ENCODE measurements at regions not wholly inside any gene's neighbourhood (a gene's known extent, or its start where the extent isn't known, plus 50 kb on each side); places are given as distances from the start of the nearest gene placed in this dataset.
"Not testable (repeated sequence)": the region's sequence is repeated elsewhere in the genome, so short reads cannot be mapped to it uniquely, and the experiment has no call there.

DNA sequence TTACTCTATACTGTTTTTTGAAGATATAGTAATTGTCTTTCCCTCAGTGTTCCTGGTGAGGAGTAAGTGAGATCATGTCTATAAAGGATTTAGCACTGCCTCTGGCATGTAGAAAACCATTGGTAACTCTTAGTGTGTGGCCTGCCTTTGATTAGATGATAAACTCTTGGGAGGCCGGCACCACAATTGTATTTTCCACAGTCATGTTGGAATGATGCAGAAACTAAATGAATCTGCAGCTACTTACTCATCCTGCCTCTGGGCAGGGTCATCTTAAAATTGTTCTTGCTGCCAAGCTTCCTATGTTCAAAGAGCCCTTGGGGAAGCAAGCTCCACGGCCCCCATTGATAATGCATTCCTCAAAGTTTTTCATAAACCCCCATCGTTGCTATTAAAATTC lies 204.6 kb downstream of the ANKRD7 start:
- TF ChIP-seq, protein P1, sequence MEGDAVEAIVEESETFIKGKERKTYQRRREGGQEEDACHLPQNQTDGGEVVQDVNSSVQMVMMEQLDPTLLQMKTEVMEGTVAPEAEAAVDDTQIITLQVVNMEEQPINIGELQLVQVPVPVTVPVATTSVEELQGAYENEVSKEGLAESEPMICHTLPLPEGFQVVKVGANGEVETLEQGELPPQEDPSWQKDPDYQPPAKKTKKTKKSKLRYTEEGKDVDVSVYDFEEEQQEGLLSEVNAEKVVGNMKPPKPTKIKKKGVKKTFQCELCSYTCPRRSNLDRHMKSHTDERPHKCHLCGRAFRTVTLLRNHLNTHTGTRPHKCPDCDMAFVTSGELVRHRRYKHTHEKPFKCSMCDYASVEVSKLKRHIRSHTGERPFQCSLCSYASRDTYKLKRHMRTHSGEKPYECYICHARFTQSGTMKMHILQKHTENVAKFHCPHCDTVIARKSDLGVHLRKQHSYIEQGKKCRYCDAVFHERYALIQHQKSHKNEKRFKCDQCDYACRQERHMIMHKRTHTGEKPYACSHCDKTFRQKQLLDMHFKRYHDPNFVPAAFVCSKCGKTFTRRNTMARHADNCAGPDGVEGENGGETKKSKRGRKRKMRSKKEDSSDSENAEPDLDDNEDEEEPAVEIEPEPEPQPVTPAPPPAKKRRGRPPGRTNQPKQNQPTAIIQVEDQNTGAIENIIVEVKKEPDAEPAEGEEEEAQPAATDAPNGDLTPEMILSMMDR (IDR thresholded peaks at IDR 0.05; ENCODE audit: low read depth, low read length), result no peak
- ChIA-PET POLR2A (no interaction called here), CTCF (no interaction called here)
- Histone ChIP-seq H3K9me3 (ENCODE audit: control insufficient read depth, insufficient read depth, low read length) (no peaks in the 10 kb centered on the region), H3K4me3 (ENCODE audit: low read depth, low read length) (no peak overlapping the region), H3K27me3 (ENCODE audit: control insufficient read depth, insufficient read depth, low read length) (no peaks in the 10 kb centered on the region), H3K27ac (ENCODE audit: low read depth, low read length) (no peak overlapping the region)
- no peak for DNase-seq (ENCODE audit: low read depth, low spot score)

DNA sequence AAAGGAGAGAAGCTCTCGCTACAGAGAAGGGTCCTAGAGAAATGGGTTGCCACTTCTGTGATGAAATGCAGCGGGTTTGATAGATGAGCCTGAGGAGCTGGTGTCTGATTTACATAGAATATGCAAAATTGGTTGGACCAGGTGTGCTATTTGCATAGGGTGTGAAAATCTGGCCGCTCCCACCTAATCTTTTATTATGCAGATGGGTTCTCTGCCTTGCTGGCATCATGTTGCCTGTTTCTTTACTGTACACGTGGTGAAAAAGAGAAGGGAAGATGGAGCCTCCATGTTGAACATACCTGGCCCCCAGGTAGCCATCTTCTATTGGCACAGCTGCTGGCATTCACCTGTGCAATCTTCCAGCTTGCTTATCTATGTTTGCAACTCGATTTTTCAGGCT lies 212.2 kb downstream of the ANKRD7 start:
- H3K27me3 ChIP-seq (ENCODE audit: control insufficient read depth, insufficient read depth, low read length), result no peaks in the 10 kb centered on the region
- no peaks in the 10 kb centered on the region; the same call in 1 of the 2 replicates for H3K9me3 ChIP-seq (ENCODE audit: control insufficient read depth, insufficient read depth, low read length)
- ChIA-PET CTCF (no interaction called here), POLR2A (no interaction called here)
- H3K27ac ChIP-seq (ENCODE audit: low read depth, low read length), result no peak overlapping the region
- H3K4me3 ChIP-seq (ENCODE audit: low read depth, low read length), result no peak overlapping the region
- DNase-seq (ENCODE audit: low read depth, low spot score), result no peak
- TF ChIP-seq, protein P1 (IDR thresholded peaks at IDR 0.05; ENCODE audit: low read depth, low read length), result no peak

DNA sequence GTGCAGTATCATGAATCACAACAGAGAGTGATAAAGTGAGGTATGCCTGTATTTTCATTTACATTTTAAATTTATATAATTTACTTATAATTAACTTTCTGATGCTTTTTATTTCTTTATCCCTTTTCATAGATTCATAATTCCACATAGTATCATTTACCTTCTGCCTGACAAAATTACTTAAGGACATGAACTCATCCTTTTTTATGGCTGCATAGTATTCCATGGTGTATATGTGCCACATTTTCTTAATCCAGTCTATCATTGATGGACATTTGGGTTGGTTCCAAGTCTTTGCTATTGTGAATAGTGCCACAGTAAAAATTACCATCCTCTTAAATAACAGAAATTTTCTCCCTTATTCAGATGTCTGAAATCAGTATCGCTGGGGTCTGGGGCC lies 224.5 kb downstream of the ANKRD7 start:
- H3K4me3 ChIP-seq (ENCODE audit: low read depth, low read length); H3K27ac ChIP-seq (ENCODE audit: low read depth, low read length); CTCF ChIA-PET; H3K9me3 ChIP-seq (ENCODE audit: control insufficient read depth, insufficient read depth, low read length); POLR2A ChIA-PET; H3K27me3 ChIP-seq (ENCODE audit: control insufficient read depth, insufficient read depth, low read length); DNase-seq (ENCODE audit: low read depth, low spot score): not testable (repeated sequence)

DNA sequence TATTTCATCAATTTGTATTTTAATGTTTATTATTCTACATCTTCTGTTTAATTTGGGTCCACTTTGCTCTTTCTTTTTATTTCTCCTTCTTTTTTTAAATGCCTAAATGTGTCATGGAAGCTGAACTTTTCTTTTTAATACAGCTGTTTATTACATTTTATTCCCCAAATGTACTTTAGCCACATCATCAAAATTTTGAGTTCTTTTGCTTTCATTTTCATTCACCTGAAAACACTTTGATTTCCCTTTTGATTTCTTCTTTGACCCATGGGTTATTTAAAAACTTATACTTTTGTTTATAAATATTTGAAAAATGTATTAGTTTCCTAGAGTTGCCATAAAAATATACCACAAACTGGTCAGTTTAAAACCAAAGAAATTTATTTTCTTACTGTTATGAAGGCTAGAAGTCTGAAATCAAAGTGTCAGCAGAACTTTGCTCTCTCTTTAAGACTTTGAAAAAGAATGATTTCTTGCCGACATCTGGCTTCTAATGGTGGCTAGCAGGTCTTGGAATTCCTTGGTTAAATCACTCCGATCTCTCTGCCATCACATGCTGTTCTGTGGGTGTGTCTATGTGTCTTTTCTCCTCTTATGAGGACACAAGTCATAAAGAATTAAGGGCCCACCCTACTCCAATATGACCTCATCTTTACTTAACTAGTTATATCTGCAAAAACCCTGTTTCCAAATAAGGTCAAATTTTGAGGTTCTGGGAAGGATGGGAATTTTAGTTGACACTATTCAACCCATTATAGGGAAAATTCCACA lies 225.5 kb downstream of the ANKRD7 start:
- TF ChIP-seq, protein P1 (IDR thresholded peaks at IDR 0.05; ENCODE audit: low read depth, low read length), result no peak
- DNase-seq (ENCODE audit: low read depth, low spot score), result no peak
- Histone ChIP-seq H3K4me3 (ENCODE audit: low read depth, low read length) (no peak overlapping the region), H3K27ac (ENCODE audit: low read depth, low read length) (no peak overlapping the region), H3K27me3 (ENCODE audit: control insufficient read depth, insufficient read depth, low read length) (no peaks in the 10 kb centered on the region), H3K9me3 (ENCODE audit: control insufficient read depth, insufficient read depth, low read length) (no peaks in the 10 kb centered on the region)
- ChIA-PET POLR2A (no interaction called here), CTCF (no interaction called here)

DNA sequence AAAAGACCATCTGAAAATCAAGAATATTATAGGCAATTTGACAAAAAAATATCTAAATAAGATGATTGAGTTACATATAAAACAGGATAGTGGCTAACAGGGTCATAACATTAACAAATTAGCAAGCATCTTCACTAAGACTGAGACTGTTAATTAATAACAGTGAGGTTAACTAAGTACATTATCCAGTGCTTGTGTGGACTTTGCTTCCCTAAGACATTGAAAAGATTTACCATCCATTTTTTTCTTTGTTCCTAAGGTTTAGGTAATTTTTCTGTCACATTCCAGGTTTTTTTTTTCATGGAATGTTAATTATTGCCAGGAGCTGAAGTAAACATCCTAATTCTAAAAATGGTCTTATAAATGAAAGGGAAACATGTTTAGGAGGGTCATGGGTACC lies 227.6 kb downstream of the ANKRD7 start:
- POLR2A ChIA-PET, result no interaction called here
- Histone ChIP-seq H3K27me3 (ENCODE audit: control insufficient read depth, insufficient read depth, low read length) (no peaks in the 10 kb centered on the region), H3K4me3 (ENCODE audit: low read depth, low read length) (no peak overlapping the region), H3K27ac (ENCODE audit: low read depth, low read length) (no peak overlapping the region), H3K9me3 (ENCODE audit: control insufficient read depth, insufficient read depth, low read length) (no peaks in the 10 kb centered on the region)
- DNase-seq (ENCODE audit: low read depth, low spot score), result no peak
- CTCF ChIA-PET, result no interaction called here
- TF ChIP-seq, protein P1 (IDR thresholded peaks at IDR 0.05; ENCODE audit: low read depth, low read length), result no peak

All from AG04450 (cell line).